ENCODE measurements at regions not wholly inside any gene's neighbourhood (a gene's known extent, or its start where the extent isn't known, plus 50 kb on each side); places are given as distances from the start of the nearest gene placed in this dataset.

DNA sequence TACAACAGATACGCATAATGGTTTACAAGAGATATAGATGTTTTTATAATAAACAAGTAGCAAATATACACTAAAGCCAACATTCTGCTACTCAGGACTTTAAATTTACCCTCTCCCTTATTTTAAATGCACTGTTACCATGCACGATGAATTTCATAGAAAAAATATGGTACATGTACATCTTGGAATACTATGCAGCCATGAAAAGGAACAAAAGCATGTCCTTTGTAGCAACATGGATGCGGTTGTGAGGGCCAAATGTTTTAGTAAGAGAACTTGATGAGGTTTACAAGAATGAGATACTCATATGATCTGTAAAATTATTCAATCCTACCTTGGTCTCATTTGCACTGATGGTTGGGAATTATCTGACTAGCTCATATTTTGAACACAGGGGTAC is 769.3 kb downstream of the VGLL3 start:
- TF ChIP-seq, protein P1, sequence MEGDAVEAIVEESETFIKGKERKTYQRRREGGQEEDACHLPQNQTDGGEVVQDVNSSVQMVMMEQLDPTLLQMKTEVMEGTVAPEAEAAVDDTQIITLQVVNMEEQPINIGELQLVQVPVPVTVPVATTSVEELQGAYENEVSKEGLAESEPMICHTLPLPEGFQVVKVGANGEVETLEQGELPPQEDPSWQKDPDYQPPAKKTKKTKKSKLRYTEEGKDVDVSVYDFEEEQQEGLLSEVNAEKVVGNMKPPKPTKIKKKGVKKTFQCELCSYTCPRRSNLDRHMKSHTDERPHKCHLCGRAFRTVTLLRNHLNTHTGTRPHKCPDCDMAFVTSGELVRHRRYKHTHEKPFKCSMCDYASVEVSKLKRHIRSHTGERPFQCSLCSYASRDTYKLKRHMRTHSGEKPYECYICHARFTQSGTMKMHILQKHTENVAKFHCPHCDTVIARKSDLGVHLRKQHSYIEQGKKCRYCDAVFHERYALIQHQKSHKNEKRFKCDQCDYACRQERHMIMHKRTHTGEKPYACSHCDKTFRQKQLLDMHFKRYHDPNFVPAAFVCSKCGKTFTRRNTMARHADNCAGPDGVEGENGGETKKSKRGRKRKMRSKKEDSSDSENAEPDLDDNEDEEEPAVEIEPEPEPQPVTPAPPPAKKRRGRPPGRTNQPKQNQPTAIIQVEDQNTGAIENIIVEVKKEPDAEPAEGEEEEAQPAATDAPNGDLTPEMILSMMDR (IDR thresholded peaks at IDR 0.05; ENCODE audit: low read length): no peak
- no peak for TF ChIP-seq EZH2 (optimal IDR thresholded peaks at IDR 0.05; ENCODE audit: low read depth, low read length)
